Liver (tissue), 7 donors: ENCODE measurements at regions not wholly inside any gene's neighbourhood (a gene's known extent, or its start where the extent isn't known, plus 50 kb on each side); places are given as distances from the start of the nearest gene placed in this dataset.
A peak's percentile ranks its signal among the peaks of the same experiment; 100 is the strongest.
"Not testable (repeated sequence)": the region's sequence is repeated elsewhere in the genome, so short reads cannot be mapped to it uniquely, and the experiment has no call there.

Experiments
- DNase-seq: peaks from one replicate; pipeline ENCODE4 v3.0.0-alpha.2; 2017; ENCODE audit warnings: low spot score
- H3K27ac ChIP-seq, 2 donors: one replicate each; pipeline ENCODE4 v1.7.0; 2013; ENCODE audit warnings: inconsistent platforms in 2 of 2, low read length in 2 of 2, control low read depth in 1 of 2, low read depth in 1 of 2, mild to moderate bottlenecking in 1 of 2
- H3K27me3 ChIP-seq, 4 donors: one replicate each; pipeline versions ENCODE4 v1.6.1 to v1.7.0; 2013; ENCODE audit warnings: low read length in 3 of 4, inconsistent platforms in 1 of 4, mild to moderate bottlenecking in 1 of 4, moderate library complexity in 1 of 4; ENCODE audit not compliant: control insufficient read depth in 4 of 4, insufficient read depth in 4 of 4
- H3K36me3 ChIP-seq, 4 donors: one replicate each; pipeline versions ENCODE4 v1.6.1 to v1.7.0; 2013; ENCODE audit warnings: low read length in 3 of 4, mild to moderate bottlenecking in 3 of 4, low read depth in 1 of 4, moderate library complexity in 1 of 4; ENCODE audit not compliant: control insufficient read depth in 4 of 4, insufficient read depth in 3 of 4
- H3K4me1 ChIP-seq, 4 donors: one replicate each; pipeline versions ENCODE4 v1.6.1 to v1.7.0; 2013; ENCODE audit warnings: low read length in 3 of 4, mild to moderate bottlenecking in 3 of 4, moderate library complexity in 1 of 4; ENCODE audit not compliant: control insufficient read depth in 4 of 4, insufficient read depth in 4 of 4
- H3K4me3 ChIP-seq, 3 donors: one replicate each; pipeline versions ENCODE4 v1.6.1 to v1.7.0; 2013; ENCODE audit warnings: low read length in 3 of 3, control low read depth in 1 of 3, low read depth in 1 of 3, mild to moderate bottlenecking in 1 of 3
- H3K9ac ChIP-seq, 2 donors: one replicate each; pipeline ENCODE4 v1.7.0; 2013; ENCODE audit warnings: low read length in 2 of 2, mild to moderate bottlenecking in 2 of 2, moderate library complexity in 2 of 2, control low read depth in 1 of 2, low read depth in 1 of 2
- H3K9me3 ChIP-seq, 4 donors: one replicate each; pipeline versions ENCODE4 v1.6.1 to v1.7.0; 2013; ENCODE audit warnings: low read length in 3 of 4; ENCODE audit not compliant: control insufficient read depth in 4 of 4
- FOXA2 ChIP-seq: IDR thresholded peaks from 2 replicates; pipeline ENCODE4 v1.6.1; 2016; ENCODE audit warnings: antibody characterized with exemption
- GABPA ChIP-seq, 2 donors: IDR thresholded peaks in 1 of 2; conservative IDR thresholded peaks in 1 of 2; 2 replicates each; pipeline ENCODE4 v1.6.1; 2016; ENCODE audit warnings: antibody characterized with exemption in 2 of 2, mild to moderate bottlenecking in 1 of 2, moderate library complexity in 1 of 2
- JUND ChIP-seq, 2 donors: IDR thresholded peaks; 2 replicates each; pipeline ENCODE4 v1.6.1; 2016; ENCODE audit warnings: antibody characterized with exemption in 2 of 2
- NR2F2 ChIP-seq: IDR thresholded peaks from 2 replicates; pipeline ENCODE4 v1.6.1; 2016; ENCODE audit warnings: antibody characterized with exemption
- YY1 ChIP-seq: IDR thresholded peaks from 2 replicates; pipeline ENCODE4 v1.6.1; 2016; ENCODE audit warnings: antibody characterized with exemption, mild to moderate bottlenecking
- WGBS: extraction: QIAGEN DNeasy Blood & Tissue Kit; methylation state at CpG from one replicate; pipeline ENCODE4 v1.1.7; 2013; 5-methylcytosine and 5-hydroxymethylcytosine counted together
- TF ChIP-seq, protein P1 (sequence below): IDR thresholded peaks from 2 replicates; pipeline ENCODE4 v1.6.1; 2016; ENCODE audit warnings: antibody characterized with exemption
- donor health status: healthy.
- donor health status: healthy.
- donor health status: healthy.
- donor health status: healthy.

DNA sequence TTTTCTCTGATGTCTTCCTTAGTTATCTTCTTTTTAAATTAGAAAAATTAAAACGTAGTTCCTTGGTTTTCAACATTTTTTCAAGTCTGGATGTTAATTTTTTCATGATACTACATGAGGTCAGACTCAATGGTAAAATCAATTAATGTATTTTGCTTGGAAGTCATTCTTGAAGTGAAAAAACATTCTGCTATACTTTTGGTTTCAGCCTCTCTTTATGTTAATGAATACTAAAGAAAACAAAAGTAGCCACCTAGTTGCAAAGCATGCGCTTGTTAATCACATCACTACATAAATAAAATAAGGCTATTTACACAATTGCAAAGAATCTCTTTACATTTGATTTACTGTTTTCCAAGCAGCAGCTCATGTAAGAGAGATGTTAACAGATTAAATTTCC lies 170.4 kb downstream of the LIPI start:
- Histone ChIP-seq H3K9ac (no peak overlapping the region), H3K36me3 (no peaks in the 10 kb centered on the region), H3K4me3 (no peak overlapping the region), H3K4me1 (no peaks in the 10 kb centered on the region), H3K27ac (no peak overlapping the region), H3K9me3 (no peaks in the 10 kb centered on the region), H3K27me3 (no peaks in the 10 kb centered on the region)
- no peak for DNase-seq
- 74% methylated on average over 2 of the region's 2 CpGs for WGBS
- no peak for TF ChIP-seq JUND (IDR thresholded peaks at IDR 0.05)
- TF ChIP-seq, protein P1, sequence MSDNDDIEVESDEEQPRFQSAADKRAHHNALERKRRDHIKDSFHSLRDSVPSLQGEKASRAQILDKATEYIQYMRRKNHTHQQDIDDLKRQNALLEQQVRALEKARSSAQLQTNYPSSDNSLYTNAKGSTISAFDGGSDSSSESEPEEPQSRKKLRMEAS, result no peak
- no peak for TF ChIP-seq FOXA2
- no peak for TF ChIP-seq NR2F2
- no peak for TF ChIP-seq YY1

DNA sequence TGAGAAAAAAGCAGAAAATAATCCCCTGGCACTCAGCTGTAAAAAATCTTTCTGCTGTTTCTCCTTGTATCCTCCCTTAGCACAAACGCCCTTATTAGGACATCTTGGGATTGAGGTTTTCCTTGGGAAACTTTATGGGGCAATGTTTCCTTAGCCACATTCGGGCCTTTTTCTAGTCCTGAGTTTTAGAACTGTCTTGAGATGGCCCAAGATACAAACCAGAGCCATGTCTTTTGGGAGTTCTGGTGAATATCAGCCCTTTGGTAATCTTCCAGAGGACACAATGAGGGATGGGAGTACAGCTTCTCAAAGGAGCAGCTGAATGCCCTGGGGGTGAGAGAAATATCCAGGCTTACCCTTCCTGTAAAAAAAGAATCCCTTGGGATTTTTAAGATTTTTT lies 182.1 kb downstream of the LIPI start:
- not testable (repeated sequence) for DNase-seq, H3K9me3 ChIP-seq, H3K27ac ChIP-seq, H3K36me3 ChIP-seq, H3K27me3 ChIP-seq, H3K4me1 ChIP-seq, H3K9ac ChIP-seq, H3K4me3 ChIP-seq
- 62% methylated on average over 2 of the region's 2 CpGs for WGBS

DNA sequence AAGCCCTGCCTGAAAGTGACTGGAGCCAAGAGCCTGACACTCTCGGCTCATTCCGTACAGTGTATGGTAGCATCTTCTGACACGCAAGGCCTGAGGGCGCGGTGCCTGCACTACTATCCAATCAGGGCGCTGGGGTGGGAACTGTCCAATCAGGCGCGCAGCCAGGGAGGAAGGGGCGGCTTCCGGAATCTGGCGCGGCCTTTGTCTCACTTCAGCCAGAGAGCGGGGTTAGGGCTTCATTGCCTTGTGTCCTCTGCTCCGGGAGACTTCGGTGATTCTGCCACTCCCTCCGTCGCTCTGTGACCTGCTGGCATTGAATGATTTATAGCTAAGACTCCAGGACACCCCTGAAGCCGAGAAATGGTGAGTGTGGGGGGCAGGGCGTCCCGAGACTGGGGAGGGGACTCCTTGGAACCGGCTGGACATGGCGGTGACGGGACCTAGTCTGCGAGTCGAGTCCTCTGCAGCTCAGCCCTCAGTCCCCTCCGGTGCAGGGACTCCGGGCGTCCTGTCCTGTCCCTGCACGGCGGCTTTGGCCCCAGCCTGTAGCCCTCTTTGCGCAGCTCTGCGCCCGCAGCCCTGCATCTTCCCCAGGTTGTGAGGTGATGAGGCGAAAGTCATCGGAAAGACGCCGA lies 183.4 kb downstream of the LIPI start:
- H3K9me3 ChIP-seq, H3K36me3 ChIP-seq, H3K4me1 ChIP-seq, H3K27ac ChIP-seq, H3K27me3 ChIP-seq, H3K9ac ChIP-seq: not testable (repeated sequence)
- peak; percentile 71 for DNase-seq
- WGBS, result 2% methylated on average over 30 of the region's 37 CpGs
- TF ChIP-seq GABPA (IDR thresholded peaks at IDR 0.05 in 1 of 2, conservative IDR thresholded peaks at IDR 0.05 in 1 of 2), result peak in 1 of 2 donors; percentile 23
- H3K4me3 ChIP-seq, result peak overlapping the region in 2 of 3 donors; percentile 24 to 25

DNA sequence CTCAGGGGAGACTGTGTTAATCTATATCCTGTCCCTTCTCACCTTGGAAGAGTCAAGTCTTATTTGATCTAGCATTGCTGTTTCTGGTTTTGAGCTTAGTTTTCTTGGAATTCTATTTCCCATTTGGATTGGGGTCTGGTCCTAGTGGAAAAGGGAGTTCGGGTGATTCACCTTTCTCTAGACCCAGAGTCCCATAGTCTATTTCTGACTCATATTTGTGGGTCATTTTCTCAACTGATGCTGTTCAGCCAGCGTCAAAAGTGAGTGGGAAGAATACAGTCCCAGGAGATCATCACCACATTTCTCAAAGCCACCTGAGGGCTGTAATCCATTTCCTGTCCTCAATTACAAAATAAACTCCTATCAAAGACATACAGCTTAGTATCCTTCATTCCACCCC lies 190.6 kb downstream of the LIPI start:
- not testable (repeated sequence) for H3K4me1 ChIP-seq, H3K27me3 ChIP-seq, DNase-seq, H3K27ac ChIP-seq, H3K36me3 ChIP-seq, H3K9me3 ChIP-seq, H3K4me3 ChIP-seq, H3K9ac ChIP-seq
- 47% methylated on average over 2 of the region's 2 CpGs for WGBS

DNA sequence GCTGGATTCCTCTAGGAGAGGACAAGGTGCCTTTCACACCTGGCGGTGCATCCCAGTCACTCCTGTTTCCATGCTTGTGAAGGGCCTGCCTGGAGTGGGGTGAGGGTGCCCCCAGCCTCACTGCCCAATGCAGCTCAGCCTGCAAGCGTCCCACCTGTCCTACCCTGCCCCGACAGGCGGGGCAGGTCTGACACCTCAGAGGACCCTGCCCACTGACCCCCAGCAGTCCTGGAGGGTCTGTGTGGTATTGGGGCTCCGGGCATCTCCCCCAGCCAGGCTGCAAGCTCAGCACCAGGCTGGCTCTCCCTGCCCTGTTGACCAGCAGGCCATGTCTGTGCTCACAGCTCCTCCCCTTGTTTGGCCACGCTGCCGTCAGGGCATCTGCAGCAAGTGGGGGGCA lies 194.9 kb downstream of the LIPI start:
- H3K9ac ChIP-seq, H3K9me3 ChIP-seq, H3K4me3 ChIP-seq, DNase-seq, H3K27ac ChIP-seq, H3K36me3 ChIP-seq, H3K4me1 ChIP-seq, H3K27me3 ChIP-seq: not testable (repeated sequence)
- WGBS, result 85% methylated on average over 7 of the region's 7 CpGs

DNA sequence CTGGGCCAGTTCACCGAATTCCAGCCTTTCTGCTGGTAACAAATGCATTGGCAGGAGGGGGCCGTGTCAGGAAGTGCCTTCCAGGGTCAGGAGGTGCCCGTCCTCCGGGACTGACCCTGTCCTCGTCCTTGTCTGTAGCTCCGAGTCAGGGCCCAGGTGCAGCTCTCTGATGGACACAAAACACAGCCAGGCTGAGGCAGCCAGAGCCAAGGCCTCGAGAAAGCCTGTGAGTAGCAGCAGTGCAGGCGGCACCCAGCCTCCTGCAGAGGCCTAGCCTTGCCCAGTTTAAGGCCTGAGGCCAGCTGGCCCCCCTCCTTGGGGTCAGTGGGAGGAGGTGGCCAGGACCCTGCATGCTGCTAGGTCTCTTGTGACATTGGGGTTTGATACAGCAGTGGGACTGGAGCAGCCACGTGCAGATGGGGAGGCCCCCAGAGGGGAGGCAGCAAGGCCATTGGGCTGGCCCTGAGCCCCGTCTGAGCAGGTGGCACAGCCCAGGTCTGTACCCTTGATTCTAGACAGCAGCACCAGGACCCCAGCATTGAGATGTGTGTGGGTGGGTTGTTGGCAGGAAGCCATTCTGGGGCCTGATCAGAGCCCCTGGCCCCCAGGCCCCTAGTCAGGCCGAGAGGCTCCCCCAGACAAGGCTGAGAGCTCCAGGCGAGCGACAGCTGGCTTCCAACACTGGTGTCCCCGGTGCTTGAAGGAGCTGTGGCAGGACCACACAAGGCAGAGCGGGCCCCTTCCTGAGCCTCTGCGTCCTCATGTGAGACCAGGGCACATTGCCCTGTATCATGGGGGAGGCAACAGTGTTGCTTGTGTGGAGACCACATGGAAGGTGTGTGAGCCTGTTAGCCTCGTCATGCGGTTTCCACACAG lies 196.9 kb downstream of the LIPI start:
- 86% methylated on average over 18 of the region's 18 CpGs for WGBS
- H3K4me1 ChIP-seq, H3K27me3 ChIP-seq, H3K9me3 ChIP-seq, DNase-seq, H3K27ac ChIP-seq, H3K36me3 ChIP-seq, H3K4me3 ChIP-seq, H3K9ac ChIP-seq: not testable (repeated sequence)
